ENCODE measurements at regions not wholly inside any gene's neighbourhood (a gene's known extent, or its start where the extent isn't known, plus 50 kb on each side); places are given as distances from the start of the nearest gene placed in this dataset.

DNA sequence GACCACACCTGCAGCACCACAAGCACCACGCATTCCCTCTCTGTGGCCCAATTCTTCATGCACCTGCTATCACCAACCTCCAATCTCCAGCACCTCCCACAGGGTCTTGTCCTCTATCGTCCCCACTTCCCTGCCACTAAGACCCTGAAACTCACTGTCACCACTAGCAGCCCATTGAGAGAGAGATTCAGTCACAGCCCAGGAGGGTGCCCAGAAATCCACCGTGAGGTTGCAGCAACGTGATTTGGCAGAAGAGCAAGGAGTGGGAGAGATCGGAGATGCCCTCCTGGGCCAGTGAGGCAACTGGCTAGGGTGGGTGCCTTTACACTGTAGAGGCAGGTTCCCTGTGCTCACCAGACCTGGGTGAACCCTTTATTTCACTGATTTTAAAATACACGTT is 90.1 kb downstream of the ANKRD60 start:
- H3K4me1 ChIP-seq = peaks cover 0 to 6% (median 0%) of the 10 kb centered on the region in 9 donors
- H3K27ac ChIP-seq = no peak overlapping the region
- no peak overlapping the region for H3K4me3 ChIP-seq
- H3K9me3 ChIP-seq = no peaks in the 10 kb centered on the region
- DNase-seq (no peak), ATAC-seq (no peak)
- TF ChIP-seq, protein P1, sequence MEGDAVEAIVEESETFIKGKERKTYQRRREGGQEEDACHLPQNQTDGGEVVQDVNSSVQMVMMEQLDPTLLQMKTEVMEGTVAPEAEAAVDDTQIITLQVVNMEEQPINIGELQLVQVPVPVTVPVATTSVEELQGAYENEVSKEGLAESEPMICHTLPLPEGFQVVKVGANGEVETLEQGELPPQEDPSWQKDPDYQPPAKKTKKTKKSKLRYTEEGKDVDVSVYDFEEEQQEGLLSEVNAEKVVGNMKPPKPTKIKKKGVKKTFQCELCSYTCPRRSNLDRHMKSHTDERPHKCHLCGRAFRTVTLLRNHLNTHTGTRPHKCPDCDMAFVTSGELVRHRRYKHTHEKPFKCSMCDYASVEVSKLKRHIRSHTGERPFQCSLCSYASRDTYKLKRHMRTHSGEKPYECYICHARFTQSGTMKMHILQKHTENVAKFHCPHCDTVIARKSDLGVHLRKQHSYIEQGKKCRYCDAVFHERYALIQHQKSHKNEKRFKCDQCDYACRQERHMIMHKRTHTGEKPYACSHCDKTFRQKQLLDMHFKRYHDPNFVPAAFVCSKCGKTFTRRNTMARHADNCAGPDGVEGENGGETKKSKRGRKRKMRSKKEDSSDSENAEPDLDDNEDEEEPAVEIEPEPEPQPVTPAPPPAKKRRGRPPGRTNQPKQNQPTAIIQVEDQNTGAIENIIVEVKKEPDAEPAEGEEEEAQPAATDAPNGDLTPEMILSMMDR (IDR thresholded peaks at IDR 0.05) = no peak
- peaks cover 0 to 71% (median 60%) of the 10 kb centered on the region in 7 donors for H3K27me3 ChIP-seq
- intact Hi-C loops (cut with DNase I) = no loop called here
- H3K36me3 ChIP-seq = no peaks in the 10 kb centered on the region
- 81 to 84% methylated on average over 6 of the region's 6 CpGs for WGBS, 2 donors

DNA sequence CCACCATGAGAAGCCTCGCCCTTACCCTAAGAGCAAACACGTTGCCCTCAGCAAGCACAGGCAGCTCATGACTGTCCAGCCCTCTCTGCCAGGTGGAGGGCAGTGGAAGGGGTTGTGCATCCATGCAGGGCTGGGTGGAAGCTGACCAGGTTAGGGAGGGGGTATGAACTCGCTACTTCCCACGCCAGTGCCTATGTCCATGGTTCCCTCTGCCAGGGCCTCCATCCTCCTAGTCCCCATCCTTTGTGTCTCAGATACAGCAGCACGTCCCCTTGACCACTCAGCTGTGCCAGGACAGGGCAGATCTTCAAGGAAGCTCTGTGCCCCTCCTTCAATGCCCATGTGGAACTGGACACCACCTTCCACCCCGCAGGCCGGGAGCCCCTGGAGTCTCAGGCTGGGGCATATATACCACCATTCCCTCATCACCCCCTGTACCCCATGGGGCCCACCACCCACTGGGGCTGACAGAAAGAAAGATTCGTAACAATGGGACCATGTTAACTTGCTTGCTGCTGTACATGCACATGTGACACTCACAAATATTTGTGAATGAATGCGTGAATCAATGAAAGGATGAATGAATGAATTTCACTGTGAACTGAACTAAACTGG is 90.7 kb downstream of the ANKRD60 start:
- WGBS, 2 donors = 89 to 91% methylated on average over 9 of the region's 9 CpGs
- DNase-seq = no peak
- peaks cover 0 to 77% (median 60%) of the 10 kb centered on the region in 7 donors for H3K27me3 ChIP-seq

DNA sequence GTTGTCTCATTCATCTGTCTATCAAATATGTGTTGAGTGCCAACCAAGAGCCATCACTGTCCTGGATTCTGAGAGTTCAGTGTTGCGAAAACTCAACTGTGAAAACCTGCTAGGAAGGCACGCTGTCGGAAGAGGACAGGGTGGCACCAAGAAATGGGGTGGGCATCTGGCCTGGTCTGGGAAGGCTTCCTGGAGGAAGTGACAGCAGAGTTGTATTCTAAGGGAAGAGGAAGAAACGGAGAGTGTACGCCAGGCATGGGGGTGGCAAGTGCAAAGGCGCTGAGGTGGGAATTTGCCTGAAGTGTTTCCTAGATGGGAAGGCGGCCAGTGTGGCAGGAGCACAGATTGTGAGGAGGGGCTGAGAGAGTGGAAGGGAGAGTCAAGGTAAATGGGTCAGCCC is 91.2 kb downstream of the ANKRD60 start:
- TF ChIP-seq, protein P1 (IDR thresholded peaks at IDR 0.05) = no peak
- no peak overlapping the region for H3K4me3 ChIP-seq
- WGBS, 2 donors = 95 to 96% methylated on average over 7 of the region's 7 CpGs
- no peak for DNase-seq
- no peak overlapping the region for H3K27ac ChIP-seq
- H3K36me3 ChIP-seq = no peaks in the 10 kb centered on the region
- no peaks in the 10 kb centered on the region for H3K9me3 ChIP-seq
- peaks cover 0 to 14% (median 0%) of the 10 kb centered on the region in 9 donors for H3K4me1 ChIP-seq
- ATAC-seq = no peak
- intact Hi-C loops (cut with DNase I) = no loop called here
- peaks cover 0 to 81% (median 60%) of the 10 kb centered on the region in 7 donors for H3K27me3 ChIP-seq

More for the DNA sequence above, 90.7 kb downstream of the ANKRD60 start:
- Histone ChIP-seq H3K9me3 (no peaks in the 10 kb centered on the region), H3K27ac (no peak overlapping the region), H3K36me3 (no peaks in the 10 kb centered on the region), H3K4me1 (peaks cover 0 to 9% (median 0%) of the 10 kb centered on the region in 9 donors), H3K4me3 (no peak overlapping the region)
- TF ChIP-seq, protein P1 (IDR thresholded peaks at IDR 0.05) = no peak
- intact Hi-C loops (cut with DNase I) = no loop called here
- no peak for ATAC-seq

GRCh38 chr20:58136149-58136484 is 92.3 kb downstream of the ANKRD60 start:
- H3K27ac ChIP-seq = no peak overlapping the region
- ATAC-seq (no peak), DNase-seq (no peak)
- peaks cover 0 to 90% (median 71%) of the 10 kb centered on the region in 7 donors for H3K27me3 ChIP-seq
- 55 to 72% methylated on average over 5 of the region's 5 CpGs for WGBS, 2 donors
- H3K36me3 ChIP-seq = no peaks in the 10 kb centered on the region
- no peaks in the 10 kb centered on the region for H3K9me3 ChIP-seq
- intact Hi-C loops (cut with DNase I) = no loop called here
- no peak overlapping the region for H3K4me3 ChIP-seq
- peaks cover 0 to 23% (median 0%) of the 10 kb centered on the region in 9 donors for H3K4me1 ChIP-seq
- TF ChIP-seq, protein P1 (IDR thresholded peaks at IDR 0.05) = no peak

Measured in heart right ventricle (tissue), 16 donors.